ENCODE measurements at regions not wholly inside any gene's neighbourhood (a gene's known extent, or its start where the extent isn't known, plus 50 kb on each side); places are given as distances from the start of the nearest gene placed in this dataset.
"Not testable (repeated sequence)": the region's sequence is repeated elsewhere in the genome, so short reads cannot be mapped to it uniquely, and the experiment has no call there.

- DNase-seq = no peak
Measured at GRCh38 chr22:48310740-48311139, 1516.9 kb downstream of the BRD1 start.

- no peak for DNase-seq
Measured at GRCh38 chr22:48310289-48310688, 1517.4 kb downstream of the BRD1 start.

GRCh38 chr22:48309836-48310235 is 1517.8 kb downstream of the BRD1 start:
- no peak for DNase-seq

DNA sequence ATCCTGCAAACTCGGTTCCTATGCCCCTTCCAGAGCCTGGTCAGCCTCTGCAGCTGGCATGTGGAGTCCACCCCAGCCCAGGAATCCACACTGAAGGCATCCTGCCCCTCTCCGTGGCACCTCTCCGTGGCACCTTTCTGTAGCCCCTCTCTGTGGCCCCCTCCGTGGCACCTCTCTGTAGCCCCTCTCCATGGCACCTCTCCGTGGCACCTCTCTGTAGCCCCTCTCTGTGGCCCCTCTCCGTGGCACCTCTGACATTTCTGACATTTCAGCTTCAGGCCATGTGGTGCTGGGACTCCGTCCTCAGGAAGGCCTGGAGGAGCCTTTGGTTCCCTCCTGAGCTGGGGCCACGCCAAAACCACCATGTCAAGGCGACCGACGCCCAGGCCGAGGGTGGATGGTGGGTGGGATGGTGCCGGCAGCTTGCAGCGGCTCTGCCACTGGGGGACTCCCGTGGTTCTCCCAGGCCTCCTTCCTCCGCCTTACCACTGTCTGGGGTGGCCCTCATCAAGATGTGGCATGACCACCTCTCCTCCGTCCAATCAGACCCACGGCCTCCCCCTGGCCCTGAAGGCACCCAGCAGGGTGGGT is 1518.5 kb downstream of the BRD1 start:
- no peak for DNase-seq

GRCh38 chr22:48307931-48308330 is 1519.7 kb downstream of the BRD1 start:
- no peak for DNase-seq

DNA sequence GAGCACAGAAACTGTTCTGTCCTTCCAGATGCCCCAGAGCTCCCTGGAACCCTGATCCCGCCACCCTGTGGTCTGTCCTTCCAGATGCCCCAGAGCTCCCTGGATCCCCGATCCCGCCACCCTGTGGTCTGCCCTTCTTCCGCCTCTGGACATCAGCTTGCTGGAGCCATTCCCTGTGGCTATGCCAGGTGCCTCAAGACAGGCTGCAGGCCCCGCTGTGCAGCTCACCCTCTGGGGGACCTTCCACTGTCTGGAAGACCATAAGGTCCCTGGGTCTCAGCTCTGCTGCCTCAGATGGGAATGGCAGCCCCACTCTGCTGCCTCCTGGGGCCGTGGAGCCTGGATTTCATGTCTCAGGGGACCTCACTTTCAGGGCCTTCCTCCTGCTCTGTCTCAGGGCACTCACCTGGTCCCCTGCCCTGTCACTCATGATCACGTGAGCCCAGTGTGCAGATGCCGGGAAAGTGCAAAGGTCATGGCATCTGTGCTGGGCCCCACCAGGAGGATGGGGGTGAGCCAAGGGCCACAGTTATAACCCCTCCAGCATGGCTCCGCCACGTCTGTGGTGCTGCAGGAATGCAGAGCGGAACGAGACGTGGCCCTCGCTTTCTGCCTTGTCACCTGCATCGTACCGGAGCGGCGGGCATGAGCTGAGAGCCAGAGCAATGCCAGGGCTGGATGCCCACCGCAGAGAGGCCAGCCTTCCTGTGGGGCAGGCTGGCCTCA is 1520.7 kb downstream of the BRD1 start:
- DNase-seq = no peak

DNA sequence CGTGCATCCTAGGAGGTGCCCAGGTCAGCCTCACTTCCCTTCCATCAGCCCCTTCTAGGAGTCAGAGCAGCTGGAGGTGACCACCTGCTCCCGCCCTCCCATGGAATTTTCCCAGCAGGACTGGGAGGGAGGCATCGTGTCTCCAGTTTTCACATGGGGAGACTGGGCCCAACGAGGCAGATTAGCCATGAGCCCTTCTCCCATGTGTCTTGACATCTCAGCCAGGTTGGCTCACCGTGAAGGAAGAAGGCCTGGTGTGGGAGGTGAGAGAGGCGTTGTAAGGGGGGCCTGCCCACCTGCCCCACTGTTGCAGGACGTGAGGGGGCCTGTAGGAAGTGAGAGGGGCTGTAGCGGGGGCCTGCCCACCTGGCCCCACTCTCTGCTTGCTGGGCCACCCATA is 1521.4 kb downstream of the BRD1 start:
- no peak for DNase-seq

GRCh38 chr22:48305726-48306235 is 1521.9 kb downstream of the BRD1 start:
- DNase-seq = no peak

- no peak for DNase-seq
Measured at GRCh38 chr22:48303369-48303725, 1524.3 kb downstream of the BRD1 start.

DNA sequence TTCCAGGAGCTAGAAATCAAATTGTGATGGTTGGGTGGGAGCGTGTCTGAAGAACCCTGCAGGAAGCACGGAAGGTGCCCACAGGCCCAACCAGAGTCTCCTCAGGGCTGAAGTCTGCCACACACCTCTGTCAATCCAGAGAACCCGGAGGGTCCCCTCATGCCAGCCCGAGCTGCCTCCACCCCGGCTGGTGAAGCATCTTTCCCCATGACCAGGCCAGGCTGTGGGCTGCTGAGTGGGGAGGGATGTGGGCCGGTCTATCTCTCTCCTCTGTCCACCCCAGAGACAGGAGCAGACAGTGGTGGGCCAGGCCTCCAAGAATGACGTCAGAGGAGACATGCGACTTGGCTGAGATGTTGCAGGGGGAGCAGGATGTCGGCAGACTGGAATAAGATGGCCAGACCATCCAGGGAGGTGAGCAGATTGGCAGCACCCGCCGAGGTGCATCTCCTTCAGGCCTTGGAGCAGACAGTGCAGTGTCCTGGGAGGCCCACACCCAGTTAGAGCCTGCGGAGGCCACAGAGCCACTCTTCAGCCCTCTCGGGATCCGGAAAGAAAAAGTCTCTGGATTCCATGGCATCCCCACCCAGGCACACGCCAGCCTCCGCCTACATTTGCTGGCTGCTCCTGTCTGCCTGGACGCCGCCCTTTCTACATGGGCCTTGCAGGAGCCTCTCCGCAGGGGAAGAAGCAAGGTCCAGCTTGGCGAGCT is 1524.9 kb downstream of the BRD1 start:
- DNase-seq = no peak

- DNase-seq = no peak
Measured at GRCh38 chr22:48301908-48302307, 1525.8 kb downstream of the BRD1 start.

DNA sequence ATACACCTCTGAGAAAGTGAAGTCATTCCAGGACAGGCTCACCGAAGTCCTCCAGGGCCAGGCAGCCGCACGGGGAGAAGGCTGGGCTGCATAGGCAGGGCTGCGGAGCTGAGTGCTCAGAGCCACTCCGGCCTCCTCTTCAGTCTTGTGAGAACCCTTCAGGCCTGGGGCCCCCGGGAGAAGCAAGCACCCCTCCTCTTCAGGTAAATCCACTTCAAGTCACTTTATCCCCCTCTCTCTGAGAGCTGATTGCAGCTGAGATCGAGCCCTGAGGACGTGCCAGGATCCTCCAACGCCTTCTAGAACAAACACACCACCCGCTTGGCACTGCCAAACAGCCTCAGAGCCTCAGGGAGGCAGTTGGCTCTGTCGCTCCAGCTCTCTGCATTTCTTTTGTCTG is 1526.3 kb downstream of the BRD1 start:
- DNase-seq = no peak

DNA sequence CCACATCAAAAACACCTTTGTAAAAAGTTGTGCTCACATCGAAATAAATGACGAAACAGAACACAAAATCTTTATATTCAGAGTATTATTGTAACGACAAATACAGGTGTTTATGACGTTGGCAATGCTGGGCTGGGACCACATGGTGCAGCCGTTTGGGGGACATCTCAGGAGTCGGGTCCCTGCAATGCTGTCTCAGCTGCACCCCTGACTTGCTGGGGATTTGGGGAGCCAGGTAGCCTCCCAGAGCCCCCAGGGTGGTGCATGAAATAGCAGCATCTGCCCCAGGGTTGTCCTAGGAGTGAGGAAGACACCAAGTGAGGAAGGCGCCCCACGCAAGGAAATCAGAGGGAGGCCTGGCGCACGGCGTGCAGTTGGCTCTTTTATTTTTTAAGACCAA is 1526.8 kb downstream of the BRD1 start:
- DNase-seq = no peak

- DNase-seq = no peak
Measured at GRCh38 chr22:48299801-48300200, 1527.9 kb downstream of the BRD1 start.

- DNase-seq = no peak
Measured at GRCh38 chr22:48299124-48299523, 1528.5 kb downstream of the BRD1 start.

DNA sequence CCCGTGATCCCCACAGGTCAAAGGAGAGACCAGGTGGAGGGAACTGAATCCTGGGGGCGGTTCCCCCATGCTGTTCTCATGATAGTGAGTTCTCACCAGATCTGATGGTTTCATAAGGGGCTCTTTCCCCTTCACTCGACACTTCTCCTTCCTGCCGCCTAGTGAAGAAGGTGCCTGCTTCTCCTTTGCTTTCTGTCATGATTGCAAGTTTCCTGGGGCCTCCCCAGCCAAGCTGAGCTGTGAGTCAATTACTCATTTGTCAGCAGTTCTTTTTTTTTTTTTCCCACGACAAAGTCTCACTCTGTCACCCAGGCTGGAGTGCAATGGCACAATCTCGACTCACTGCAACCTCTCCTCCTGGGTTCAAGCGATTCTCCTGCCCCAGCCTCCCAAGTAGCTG is 1530.4 kb downstream of the BRD1 start:
- DNase-seq = no peak

DNA sequence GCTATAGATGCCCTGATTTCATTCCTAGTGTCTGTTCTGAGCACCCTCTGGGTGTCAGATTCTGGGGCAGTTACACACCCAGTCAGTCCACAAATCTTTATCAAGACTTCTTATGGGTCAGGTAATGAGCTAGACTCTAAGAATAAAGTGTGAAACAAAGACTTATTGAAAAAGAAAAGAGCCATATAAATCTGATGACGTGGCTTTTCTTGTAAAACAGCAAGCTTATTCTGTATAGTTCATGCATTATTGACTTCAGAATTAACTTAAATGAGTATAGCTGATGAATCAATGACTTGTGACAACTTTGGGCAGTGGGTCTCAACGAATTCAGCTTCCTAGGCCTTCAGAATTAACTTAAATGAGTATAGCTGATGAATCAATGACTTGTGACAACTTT is 1527.5 kb downstream of the TBC1D22A start:
- DNase-seq = not testable (repeated sequence)

- DNase-seq = no peak
Measured at GRCh38 chr22:48288376-48288940, 1526.0 kb downstream of the TBC1D22A start.

DNA sequence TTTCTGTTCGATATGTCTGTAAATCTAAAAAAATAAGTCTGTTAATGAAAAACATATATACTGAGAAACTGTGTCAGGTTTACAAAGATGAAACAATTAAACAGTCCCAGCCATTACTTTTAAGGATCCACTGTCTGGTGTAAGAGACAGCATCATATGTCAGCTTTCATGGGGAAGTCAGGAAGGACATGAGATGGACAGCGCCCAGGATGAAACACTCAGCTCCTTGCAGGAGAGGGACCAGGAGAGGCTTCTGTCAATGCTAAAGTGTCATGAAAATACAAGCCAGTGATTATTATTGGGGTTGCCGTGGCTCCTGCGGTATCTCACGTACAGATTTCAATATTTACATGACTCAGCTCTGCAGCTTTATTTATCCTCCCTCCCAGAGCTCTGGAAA is 1524.6 kb downstream of the TBC1D22A start:
- DNase-seq = no peak

- DNase-seq = no peak
Measured at GRCh38 chr22:48284671-48285070, 1522.2 kb downstream of the TBC1D22A start.

- DNase-seq = no peak
Measured at GRCh38 chr22:48282804-48283203, 1520.4 kb downstream of the TBC1D22A start.

- no peak for DNase-seq
Measured at GRCh38 chr22:48279461-48279756, 1517.0 kb downstream of the TBC1D22A start.

DNA sequence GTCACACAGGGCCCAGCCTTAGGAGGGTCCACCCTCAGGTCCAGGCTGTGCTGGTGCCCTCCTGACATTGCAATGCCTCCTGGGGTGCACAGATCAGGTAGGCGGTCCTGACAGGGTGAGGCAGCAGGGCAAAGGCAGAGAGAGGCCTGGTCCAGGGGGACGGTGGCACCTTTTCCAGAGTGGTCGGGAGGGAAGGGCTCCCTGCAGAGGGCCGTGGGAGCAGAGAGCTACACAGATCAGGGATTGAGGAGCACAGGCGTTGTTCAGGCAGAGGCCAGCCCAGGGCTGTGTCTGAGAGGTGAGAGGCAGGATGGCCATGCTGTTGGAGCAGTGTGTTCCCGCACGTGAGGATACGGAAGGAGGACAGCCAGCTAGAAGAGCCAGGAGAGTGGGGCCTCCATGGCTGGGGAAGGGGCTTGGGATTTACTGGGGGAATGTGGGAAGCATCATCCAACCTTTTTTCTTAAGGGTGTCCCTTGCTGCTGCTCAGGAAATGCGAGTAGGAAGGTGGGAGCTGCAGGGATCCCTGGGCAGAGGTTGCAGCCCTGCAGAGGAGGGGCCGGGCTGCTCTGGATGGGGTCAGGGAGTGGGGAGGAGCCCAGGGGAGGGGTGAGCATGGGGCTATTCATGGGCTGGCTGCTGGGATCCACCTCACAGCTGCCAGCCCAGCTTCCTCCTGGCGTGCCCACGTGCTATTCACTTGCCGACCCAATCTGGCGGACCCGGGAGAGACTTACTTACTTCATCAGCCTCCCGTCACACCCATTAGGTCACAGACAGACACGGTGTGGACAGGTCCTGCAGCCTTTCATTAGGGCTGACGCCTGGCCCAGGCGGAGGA is 1516.4 kb downstream of the TBC1D22A start:
- no peak for DNase-seq
